GM21786 (cell line): ENCODE measurements at regions not wholly inside any gene's neighbourhood (a gene's known extent, or its start where the extent isn't known, plus 50 kb on each side); places are given as distances from the start of the nearest gene placed in this dataset.

ENCODE experiments used
- ATAC-seq: cut with Tn5 transposase; IDR thresholded peaks from one replicate; pipeline ENCODE4 v1.9.1; 2021; ENCODE audit not compliant: unreplicated experiment

GRCh38 chr2:37780387-37780676 is 108.9 kb upstream of the CDC42EP3 start:
- ATAC-seq = no peak

- ATAC-seq = no peak
Observed at GRCh38 chr2:37781028-37781427, 109.6 kb upstream of the CDC42EP3 start.

- no peak for ATAC-seq
Observed at GRCh38 chr2:37782155-37782673, 110.8 kb upstream of the CDC42EP3 start.

GRCh38 chr2:37782721-37783371 is 111.4 kb upstream of the CDC42EP3 start:
- ATAC-seq = no peak

- ATAC-seq = no peak
Observed at GRCh38 chr2:37783545-37783944, 112.1 kb upstream of the CDC42EP3 start.

GRCh38 chr2:37784071-37784758 is 112.8 kb upstream of the CDC42EP3 start:
- no peak for ATAC-seq

GRCh38 chr2:37784759-37785149 is 113.3 kb upstream of the CDC42EP3 start:
- ATAC-seq = no peak

GRCh38 chr2:37786191-37786698 is 114.8 kb upstream of the CDC42EP3 start:
- ATAC-seq = no peak

- ATAC-seq = no peak
Observed at GRCh38 chr2:37786854-37787253, 115.4 kb upstream of the CDC42EP3 start.

- no peak for ATAC-seq
Observed at GRCh38 chr2:37788602-37789209, 117.3 kb upstream of the CDC42EP3 start.

- no peak for ATAC-seq
Observed at GRCh38 chr2:37790019-37790418, 118.6 kb upstream of the CDC42EP3 start.

GRCh38 chr2:37790462-37790861 is 119.0 kb upstream of the CDC42EP3 start:
- no peak for ATAC-seq

- ATAC-seq = no peak
Observed at GRCh38 chr2:37792366-37792765, 120.9 kb upstream of the CDC42EP3 start.

- ATAC-seq = no peak
Observed at GRCh38 chr2:37793004-37793403, 121.6 kb upstream of the CDC42EP3 start.

- no peak for ATAC-seq
Observed at GRCh38 chr2:37794717-37795116, 123.3 kb upstream of the CDC42EP3 start.

GRCh38 chr2:37795456-37795855 is 124.0 kb upstream of the CDC42EP3 start:
- ATAC-seq = no peak

GRCh38 chr2:37795938-37796337 is 124.5 kb upstream of the CDC42EP3 start:
- no peak for ATAC-seq

GRCh38 chr2:37796481-37796880 is 125.0 kb upstream of the CDC42EP3 start:
- no peak for ATAC-seq

- ATAC-seq = no peak
Observed at GRCh38 chr2:37797081-37797480, 125.6 kb upstream of the CDC42EP3 start.

GRCh38 chr2:37798315-37799005 is 126.6 kb upstream of the RMDN2 start:
- ATAC-seq = no peak

GRCh38 chr2:37800176-37800858 is 124.8 kb upstream of the RMDN2 start:
- no peak for ATAC-seq
